AG09319 (cell line): ENCODE measurements at regions not wholly inside any gene's neighbourhood (a gene's known extent, or its start where the extent isn't known, plus 50 kb on each side); places are given as distances from the start of the nearest gene placed in this dataset.

Source experiments
- DNase-seq: peaks from one replicate; pipeline ENCODE4 v3.0.0-alpha.2; 2010; ENCODE audit warnings: low read depth; ENCODE audit errors: extremely low read depth
- TF ChIP-seq, protein P1 (sequence below): IDR thresholded peaks from 2 replicates; pipeline ENCODE4 v1.5.1; 2011; ENCODE audit warnings: low read depth, mild to moderate bottlenecking, inconsistent platforms, low read length, moderate library complexity

- no peak for DNase-seq
- TF ChIP-seq, protein P1, sequence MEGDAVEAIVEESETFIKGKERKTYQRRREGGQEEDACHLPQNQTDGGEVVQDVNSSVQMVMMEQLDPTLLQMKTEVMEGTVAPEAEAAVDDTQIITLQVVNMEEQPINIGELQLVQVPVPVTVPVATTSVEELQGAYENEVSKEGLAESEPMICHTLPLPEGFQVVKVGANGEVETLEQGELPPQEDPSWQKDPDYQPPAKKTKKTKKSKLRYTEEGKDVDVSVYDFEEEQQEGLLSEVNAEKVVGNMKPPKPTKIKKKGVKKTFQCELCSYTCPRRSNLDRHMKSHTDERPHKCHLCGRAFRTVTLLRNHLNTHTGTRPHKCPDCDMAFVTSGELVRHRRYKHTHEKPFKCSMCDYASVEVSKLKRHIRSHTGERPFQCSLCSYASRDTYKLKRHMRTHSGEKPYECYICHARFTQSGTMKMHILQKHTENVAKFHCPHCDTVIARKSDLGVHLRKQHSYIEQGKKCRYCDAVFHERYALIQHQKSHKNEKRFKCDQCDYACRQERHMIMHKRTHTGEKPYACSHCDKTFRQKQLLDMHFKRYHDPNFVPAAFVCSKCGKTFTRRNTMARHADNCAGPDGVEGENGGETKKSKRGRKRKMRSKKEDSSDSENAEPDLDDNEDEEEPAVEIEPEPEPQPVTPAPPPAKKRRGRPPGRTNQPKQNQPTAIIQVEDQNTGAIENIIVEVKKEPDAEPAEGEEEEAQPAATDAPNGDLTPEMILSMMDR, result no peak
Observed at GRCh38 chr3:103173940-103174339, 739.1 kb downstream of the ZPLD1 start.

DNA sequence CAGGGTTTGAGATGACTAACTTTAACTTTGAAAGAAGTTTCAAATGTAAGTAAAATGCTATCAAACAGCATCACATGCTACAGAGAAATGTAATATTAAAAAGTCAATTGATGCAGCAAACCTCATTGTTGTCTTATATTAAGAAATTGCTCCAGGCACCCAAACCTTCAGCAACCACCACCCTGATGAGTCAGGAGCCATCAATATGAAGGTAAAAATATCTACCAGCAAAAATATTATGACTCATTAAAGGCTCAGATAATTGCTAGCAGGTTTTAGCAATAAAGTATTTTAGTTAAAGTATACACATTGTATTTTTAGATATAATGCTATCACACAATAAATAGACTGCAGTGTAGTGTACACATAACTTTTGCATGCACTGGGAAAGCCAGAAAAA, 746.3 kb downstream of the ZPLD1 start:
- TF ChIP-seq, protein P1, result no peak
- no peak for DNase-seq

DNA sequence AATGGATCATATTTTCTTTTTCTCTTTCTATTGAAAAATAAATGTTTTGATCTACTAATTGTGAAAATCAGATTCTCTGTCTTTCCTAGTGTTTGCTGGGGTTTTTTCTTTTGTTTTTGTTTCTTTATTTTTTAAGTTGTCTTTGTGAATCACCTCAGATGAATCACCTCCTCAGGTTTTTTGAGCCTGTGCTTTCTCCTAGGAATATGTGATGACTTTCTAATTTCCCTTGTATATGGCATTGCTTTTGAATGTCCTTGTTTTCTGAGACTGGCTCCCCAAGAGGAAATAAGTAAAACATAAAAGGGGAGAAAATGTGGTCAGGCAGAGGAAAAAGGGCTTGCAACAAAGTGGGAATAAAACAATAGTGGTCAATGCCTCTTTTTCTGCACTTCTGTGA, 750.0 kb downstream of the ZPLD1 start:
- DNase-seq, result no peak
- TF ChIP-seq, protein P1, result no peak

DNA sequence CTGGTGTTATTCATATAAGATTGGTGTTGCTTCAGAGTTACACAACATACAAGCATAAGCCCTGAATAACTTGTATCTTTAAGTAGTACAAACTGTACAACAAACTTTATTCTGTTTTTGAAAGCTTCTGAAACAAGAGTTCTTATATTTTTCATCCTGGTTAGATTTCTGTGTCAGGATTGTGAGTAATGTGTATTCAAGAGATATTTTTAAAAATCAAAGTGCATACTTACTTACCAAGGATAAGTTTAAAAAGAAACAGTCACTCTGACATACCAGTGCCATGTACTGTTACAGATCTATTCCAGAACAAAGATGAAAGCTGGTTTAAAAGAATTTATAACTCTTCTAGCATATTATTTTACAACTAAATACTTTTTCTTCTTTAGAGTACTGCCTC, 755.1 kb downstream of the ZPLD1 start:
- TF ChIP-seq, protein P1, result no peak
- no peak for DNase-seq

GRCh38 chr3:103195216-103195615, 760.4 kb downstream of the ZPLD1 start:
- TF ChIP-seq, protein P1, result no peak
- DNase-seq, result no peak

GRCh38 chr3:103203441-103203840, 768.6 kb downstream of the ZPLD1 start:
- TF ChIP-seq, protein P1, result no peak
- DNase-seq, result no peak

DNA sequence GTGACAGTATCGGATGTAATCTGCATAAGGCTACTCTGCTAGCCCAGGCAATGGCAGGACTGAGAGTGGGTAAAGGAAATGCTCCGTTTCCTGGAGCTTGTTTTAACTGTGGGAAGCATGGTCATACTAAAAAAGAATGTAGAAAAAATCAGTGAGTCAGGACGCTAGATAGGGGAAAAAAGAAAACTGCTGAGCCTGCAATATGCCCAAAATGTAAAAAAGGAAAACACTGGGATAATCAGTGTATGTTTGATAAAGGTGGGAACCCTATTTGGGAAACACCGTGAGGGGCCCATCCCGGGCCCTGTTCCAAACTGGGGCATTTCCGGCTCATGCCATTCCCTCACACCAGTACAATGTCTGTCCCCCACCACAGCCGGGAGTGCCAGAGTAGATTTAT, 775.8 kb downstream of the ZPLD1 start:
- DNase-seq, result no peak
- TF ChIP-seq, protein P1, result no peak
